ENCODE measurements at regions not wholly inside any gene's neighbourhood (a gene's known extent, or its start where the extent isn't known, plus 50 kb on each side); places are given as distances from the start of the nearest gene placed in this dataset.

GRCh38 chr2:215662715-215663114, 226.8 kb upstream of the FN1 start:
- TF ChIP-seq POLR2AphosphoS5 (IDR thresholded peaks at IDR 0.05; ENCODE audit: borderline replicate concordance, low read depth, low read length): no peak
- TF ChIP-seq EZH2 (IDR thresholded peaks at IDR 0.05): no peak
